ENCODE measurements at regions not wholly inside any gene's neighbourhood (a gene's known extent, or its start where the extent isn't known, plus 50 kb on each side); places are given as distances from the start of the nearest gene placed in this dataset.

DNA sequence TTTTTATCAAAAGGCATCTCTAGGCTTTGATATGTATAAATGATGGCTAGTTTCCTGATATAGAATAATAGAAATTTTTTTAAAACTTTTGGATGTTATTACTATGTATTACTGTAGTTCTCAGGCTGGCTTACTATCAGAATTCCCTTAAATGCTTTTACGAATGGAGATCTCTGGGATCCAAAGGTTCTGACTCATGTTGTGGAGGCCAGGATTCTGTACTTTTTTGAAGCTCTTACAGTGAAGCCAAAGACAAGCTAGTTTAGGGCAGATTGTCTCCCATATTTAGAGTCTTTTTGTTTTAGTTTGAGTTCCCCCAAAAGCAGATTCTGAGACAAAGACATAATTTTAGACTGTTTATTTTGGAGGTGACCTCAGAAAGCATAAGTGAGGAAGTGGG, 265.9 kb upstream of the SESN3 start:
- no peaks in the 10 kb centered on the region for H4K20me1 ChIP-seq (ENCODE audit: insufficient read depth)
- no peaks in the 10 kb centered on the region for H3K36me3 ChIP-seq (ENCODE audit: insufficient read depth)
- no peaks in the 10 kb centered on the region for H3K79me2 ChIP-seq (ENCODE audit: insufficient read depth, low read depth)
- H3K4me2 ChIP-seq, result no peak overlapping the region
- no peak overlapping the region for H3K9ac ChIP-seq
- H3K4me1 ChIP-seq (ENCODE audit: low read depth, poor library complexity, severe bottlenecking), result no peaks in the 10 kb centered on the region
- TF ChIP-seq, protein P1, sequence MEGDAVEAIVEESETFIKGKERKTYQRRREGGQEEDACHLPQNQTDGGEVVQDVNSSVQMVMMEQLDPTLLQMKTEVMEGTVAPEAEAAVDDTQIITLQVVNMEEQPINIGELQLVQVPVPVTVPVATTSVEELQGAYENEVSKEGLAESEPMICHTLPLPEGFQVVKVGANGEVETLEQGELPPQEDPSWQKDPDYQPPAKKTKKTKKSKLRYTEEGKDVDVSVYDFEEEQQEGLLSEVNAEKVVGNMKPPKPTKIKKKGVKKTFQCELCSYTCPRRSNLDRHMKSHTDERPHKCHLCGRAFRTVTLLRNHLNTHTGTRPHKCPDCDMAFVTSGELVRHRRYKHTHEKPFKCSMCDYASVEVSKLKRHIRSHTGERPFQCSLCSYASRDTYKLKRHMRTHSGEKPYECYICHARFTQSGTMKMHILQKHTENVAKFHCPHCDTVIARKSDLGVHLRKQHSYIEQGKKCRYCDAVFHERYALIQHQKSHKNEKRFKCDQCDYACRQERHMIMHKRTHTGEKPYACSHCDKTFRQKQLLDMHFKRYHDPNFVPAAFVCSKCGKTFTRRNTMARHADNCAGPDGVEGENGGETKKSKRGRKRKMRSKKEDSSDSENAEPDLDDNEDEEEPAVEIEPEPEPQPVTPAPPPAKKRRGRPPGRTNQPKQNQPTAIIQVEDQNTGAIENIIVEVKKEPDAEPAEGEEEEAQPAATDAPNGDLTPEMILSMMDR (conservative IDR thresholded peaks at IDR 0.05; ENCODE audit: low read depth, low read length), result no peak
- no peak overlapping the region for H2AFZ ChIP-seq (ENCODE audit: low read depth)
- H3K27ac ChIP-seq, result no peak overlapping the region
- no peak overlapping the region for H3K4me3 ChIP-seq (IDR thresholded peaks at IDR 0.05; ENCODE audit: insufficient read depth, low read depth, low read length)
- no peaks in the 10 kb centered on the region for H3K27me3 ChIP-seq (ENCODE audit: insufficient read depth, low read depth)

DNA sequence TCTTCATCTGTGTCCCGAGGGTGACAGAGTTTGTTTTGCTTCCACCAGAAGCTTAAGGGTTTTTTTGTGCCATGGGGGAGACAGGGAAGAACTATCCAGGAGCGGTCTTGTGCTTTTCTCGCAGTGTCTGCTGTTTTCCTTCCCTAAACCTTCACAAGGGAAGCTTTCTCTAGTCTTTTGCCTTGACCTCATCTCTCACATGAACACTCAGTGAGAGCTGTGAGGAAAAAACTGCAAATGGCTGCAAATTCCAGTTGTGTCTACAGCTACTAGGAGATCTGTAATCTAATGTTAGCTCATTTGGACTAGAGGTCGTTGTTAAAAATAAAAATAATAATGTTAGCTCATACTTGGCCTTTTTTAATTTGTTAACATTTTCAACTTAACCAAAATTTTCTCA, 264.7 kb upstream of the SESN3 start:
- Histone ChIP-seq H3K27ac (no peak overlapping the region), H3K9ac (no peak overlapping the region), H3K4me1 (ENCODE audit: low read depth, poor library complexity, severe bottlenecking) (no peaks in the 10 kb centered on the region), H2AFZ (ENCODE audit: low read depth) (no peak overlapping the region), H3K4me2 (no peak overlapping the region), H3K36me3 (ENCODE audit: insufficient read depth) (no peaks in the 10 kb centered on the region), H3K4me3 (IDR thresholded peaks at IDR 0.05; ENCODE audit: insufficient read depth, low read depth, low read length) (no peak overlapping the region), H3K79me2 (ENCODE audit: insufficient read depth, low read depth) (no peaks in the 10 kb centered on the region), H4K20me1 (ENCODE audit: insufficient read depth) (no peaks in the 10 kb centered on the region), H3K27me3 (ENCODE audit: insufficient read depth, low read depth) (no peaks in the 10 kb centered on the region)
- TF ChIP-seq, protein P1 (conservative IDR thresholded peaks at IDR 0.05; ENCODE audit: low read depth, low read length), result no peak

GRCh38 chr11:95494856-95495255, 263.9 kb upstream of the SESN3 start:
- H4K20me1 ChIP-seq (ENCODE audit: insufficient read depth), result no peaks in the 10 kb centered on the region
- H3K4me2 ChIP-seq, result no peak overlapping the region
- TF ChIP-seq, protein P1 (conservative IDR thresholded peaks at IDR 0.05; ENCODE audit: low read depth, low read length), result no peak
- H3K4me3 ChIP-seq (IDR thresholded peaks at IDR 0.05; ENCODE audit: insufficient read depth, low read depth, low read length), result no peak overlapping the region
- no peaks in the 10 kb centered on the region for H3K4me1 ChIP-seq (ENCODE audit: low read depth, poor library complexity, severe bottlenecking)
- H3K36me3 ChIP-seq (ENCODE audit: insufficient read depth), result no peaks in the 10 kb centered on the region
- no peaks in the 10 kb centered on the region for H3K27me3 ChIP-seq (ENCODE audit: insufficient read depth, low read depth)
- no peak overlapping the region for H2AFZ ChIP-seq (ENCODE audit: low read depth)
- no peak overlapping the region for H3K27ac ChIP-seq
- H3K9ac ChIP-seq, result no peak overlapping the region
- no peaks in the 10 kb centered on the region for H3K79me2 ChIP-seq (ENCODE audit: insufficient read depth, low read depth)

DNA sequence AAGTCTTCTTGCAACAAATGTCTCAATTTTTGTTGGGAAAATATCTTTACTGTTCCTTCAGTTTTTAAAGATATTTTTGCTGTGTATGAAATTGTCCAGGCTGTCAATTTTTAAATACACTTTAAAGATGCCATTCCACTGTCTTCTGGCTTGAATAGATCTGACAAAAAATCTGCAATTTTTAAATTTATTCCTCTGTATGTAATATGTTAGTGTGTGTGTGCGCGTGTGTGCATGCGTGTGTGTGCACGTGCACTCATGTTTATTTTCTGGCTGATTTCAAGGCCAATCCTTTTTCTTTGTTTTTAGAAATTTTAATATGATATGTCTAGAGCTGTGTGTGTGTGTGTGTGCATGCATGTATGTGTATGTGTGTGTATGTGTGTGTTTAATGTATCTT, 263.2 kb upstream of the SESN3 start:
- Histone ChIP-seq H3K9ac (no peak overlapping the region), H3K27ac (no peak overlapping the region), H3K4me2 (no peak overlapping the region), H3K36me3 (ENCODE audit: insufficient read depth) (no peaks in the 10 kb centered on the region), H3K4me3 (IDR thresholded peaks at IDR 0.05; ENCODE audit: insufficient read depth, low read depth, low read length) (no peak overlapping the region), H4K20me1 (ENCODE audit: insufficient read depth) (no peaks in the 10 kb centered on the region), H3K79me2 (ENCODE audit: insufficient read depth, low read depth) (no peaks in the 10 kb centered on the region), H3K27me3 (ENCODE audit: insufficient read depth, low read depth) (no peaks in the 10 kb centered on the region), H2AFZ (ENCODE audit: low read depth) (no peak overlapping the region), H3K4me1 (ENCODE audit: low read depth, poor library complexity, severe bottlenecking) (no peaks in the 10 kb centered on the region)
- TF ChIP-seq, protein P1 (conservative IDR thresholded peaks at IDR 0.05; ENCODE audit: low read depth, low read length), result no peak

- Histone ChIP-seq H3K27ac (no peak overlapping the region), H3K36me3 (ENCODE audit: insufficient read depth) (no peaks in the 10 kb centered on the region), H3K79me2 (ENCODE audit: insufficient read depth, low read depth) (no peaks in the 10 kb centered on the region), H3K4me2 (no peak overlapping the region), H3K9ac (no peak overlapping the region), H3K4me1 (ENCODE audit: low read depth, poor library complexity, severe bottlenecking) (no peaks in the 10 kb centered on the region), H3K27me3 (ENCODE audit: insufficient read depth, low read depth) (no peaks in the 10 kb centered on the region), H4K20me1 (ENCODE audit: insufficient read depth) (no peaks in the 10 kb centered on the region), H3K4me3 (IDR thresholded peaks at IDR 0.05; ENCODE audit: insufficient read depth, low read depth, low read length) (no peak overlapping the region), H2AFZ (ENCODE audit: low read depth) (no peak overlapping the region)
- TF ChIP-seq, protein P1 (conservative IDR thresholded peaks at IDR 0.05; ENCODE audit: low read depth, low read length), result no peak
Measured at GRCh38 chr11:95490625-95491024, 259.6 kb upstream of the SESN3 start.
